ENCODE measurements at regions not wholly inside any gene's neighbourhood (a gene's known extent, or its start where the extent isn't known, plus 50 kb on each side); places are given as distances from the start of the nearest gene placed in this dataset.

DNA sequence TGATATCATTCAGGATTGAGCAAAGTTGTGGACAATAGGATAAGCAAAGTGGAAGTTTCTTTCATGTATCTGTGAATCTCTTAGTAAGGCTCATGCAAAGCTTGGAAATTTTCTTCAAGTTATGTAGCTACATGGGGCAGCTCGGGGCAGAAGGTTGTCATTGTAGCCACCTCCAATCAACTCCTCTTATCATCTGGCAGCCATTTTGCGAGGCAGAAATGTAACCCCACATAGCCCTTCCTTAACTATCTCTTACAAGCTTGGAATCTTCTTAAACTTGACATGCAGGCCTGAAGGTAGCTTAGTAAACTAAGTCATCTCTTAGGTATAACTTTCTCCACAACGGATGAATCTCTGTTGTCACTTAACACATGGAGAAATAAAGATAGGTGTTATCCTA is 392.8 kb downstream of the AASDHPPT start:
- TF ChIP-seq, protein P1, sequence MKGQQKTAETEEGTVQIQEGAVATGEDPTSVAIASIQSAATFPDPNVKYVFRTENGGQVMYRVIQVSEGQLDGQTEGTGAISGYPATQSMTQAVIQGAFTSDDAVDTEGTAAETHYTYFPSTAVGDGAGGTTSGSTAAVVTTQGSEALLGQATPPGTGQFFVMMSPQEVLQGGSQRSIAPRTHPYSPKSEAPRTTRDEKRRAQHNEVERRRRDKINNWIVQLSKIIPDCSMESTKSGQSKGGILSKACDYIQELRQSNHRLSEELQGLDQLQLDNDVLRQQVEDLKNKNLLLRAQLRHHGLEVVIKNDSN (IDR thresholded peaks at IDR 0.05) = no peak
- no peak for TF ChIP-seq EP300 (IDR thresholded peaks at IDR 0.05; ENCODE audit: borderline replicate concordance)
- TF ChIP-seq FOXM1 (IDR thresholded peaks at IDR 0.05; ENCODE audit: borderline replicate concordance, low read depth) = no peak

Measured in Ishikawa (cell line).